ENCODE measurements at regions not wholly inside any gene's neighbourhood (a gene's known extent, or its start where the extent isn't known, plus 50 kb on each side); places are given as distances from the start of the nearest gene placed in this dataset.

- TF ChIP-seq CTCF (IDR thresholded peaks at IDR 0.05): no peak
- TF ChIP-seq POLR2A (IDR thresholded peaks at IDR 0.05): no peak
Observed at GRCh38 chr6:92510137-92510536, 909.2 kb downstream of the EPHA7 start.
